ENCODE measurements at regions not wholly inside any gene's neighbourhood (a gene's known extent, or its start where the extent isn't known, plus 50 kb on each side); places are given as distances from the start of the nearest gene placed in this dataset.

GRCh38 chr2:240324312-240325015 is 111.0 kb upstream of the GPC1 start:
- Histone ChIP-seq H3K4me3 (replicated peaks in 1 of 3; ENCODE audit: low read depth in 2 of 3, low read length in 3 of 3) (no peak overlapping the region), H3K79me2 (ENCODE audit: insufficient read depth, low read length) (no peaks in the 10 kb centered on the region), H3K9ac (ENCODE audit: insufficient read depth, low read length, poor library complexity, severe bottlenecking) (no peak overlapping the region), H3K27ac (ENCODE audit: low read depth in 1 of 2, low read length in 2 of 2) (no peak overlapping the region), H3K9me3 (replicated peaks in 1 of 2; ENCODE audit: control insufficient read depth in 1 of 2, insufficient read depth in 1 of 2, low read length in 2 of 2) (no peaks in the 10 kb centered on the region), H3K4me1 (ENCODE audit: control insufficient read depth in 1 of 2, insufficient read depth in 2 of 2, low read length in 2 of 2) (no peaks in the 10 kb centered on the region), H4K20me1 (ENCODE audit: insufficient read depth, low read length) (no peaks in the 10 kb centered on the region), H3K36me3 (replicated peaks in 1 of 2; ENCODE audit: control insufficient read depth in 1 of 2, insufficient read depth in 2 of 2, low read length in 2 of 2) (no peaks in the 10 kb centered on the region), H3K4me2 (replicated peaks; ENCODE audit: extremely low read depth, low read length, poor library complexity, severe bottlenecking) (no peak overlapping the region), H2AFZ (ENCODE audit: insufficient read depth, low read depth, low read length, poor library complexity, severe bottlenecking) (no peak overlapping the region), H3K27me3 (ENCODE audit: control insufficient read depth in 2 of 2, insufficient read depth in 2 of 2, low read length in 2 of 2) (no peaks in the 10 kb centered on the region)
- Mint-ChIP-seq H3K27me3 (ENCODE audit: low read depth in 3 of 3) (peaks cover 3 to 9% (median 4%) of the 10 kb centered on the region in 3 donors), H3K4me3 (no peak overlapping the region), H3K36me3 (no peaks in the 10 kb centered on the region), H3K27ac (peak overlapping the region in 1 of 7 donors; percentile 25), H3K4me1 (no peaks in the 10 kb centered on the region), H3K9me3 (peaks cover 0 to 2% (median 0%) of the 10 kb centered on the region in 7 donors)
- intact Hi-C loops (cut with micrococcal nuclease): no loop called here
- TF ChIP-seq CTCF (IDR thresholded peaks at IDR 0.05): no peak
- 86% methylated on average over 18 of the region's 25 CpGs for WGBS (ENCODE audit: insufficient coverage)
- no peak for DNase-seq

GRCh38 chr2:240325016-240326007 is 110.2 kb upstream of the GPC1 start:
- intact Hi-C loops (cut with micrococcal nuclease): no loop called here
- peaks cover under 1 to 4% (median 2%) of the 10 kb centered on the region in 3 donors for H3K27me3 Mint-ChIP-seq (ENCODE audit: low read depth in 3 of 3)
- WGBS (ENCODE audit: insufficient coverage): 87% methylated on average over 17 of the region's 25 CpGs

More at GRCh38 chr2:240325016-240326007, 110.2 kb upstream of the GPC1 start:
- Histone ChIP-seq H3K27me3 (ENCODE audit: control insufficient read depth in 2 of 2, insufficient read depth in 2 of 2, low read length in 2 of 2) (no peaks in the 10 kb centered on the region), H3K9me3 (replicated peaks in 1 of 2; ENCODE audit: control insufficient read depth in 1 of 2, insufficient read depth in 1 of 2, low read length in 2 of 2) (no peaks in the 10 kb centered on the region), H3K79me2 (ENCODE audit: insufficient read depth, low read length) (no peaks in the 10 kb centered on the region), H3K27ac (ENCODE audit: low read depth in 1 of 2, low read length in 2 of 2) (no peak overlapping the region), H4K20me1 (ENCODE audit: insufficient read depth, low read length) (no peaks in the 10 kb centered on the region), H3K4me1 (ENCODE audit: control insufficient read depth in 1 of 2, insufficient read depth in 2 of 2, low read length in 2 of 2) (no peaks in the 10 kb centered on the region), H3K4me2 (replicated peaks; ENCODE audit: extremely low read depth, low read length, poor library complexity, severe bottlenecking) (no peak overlapping the region), H3K36me3 (replicated peaks in 1 of 2; ENCODE audit: control insufficient read depth in 1 of 2, insufficient read depth in 2 of 2, low read length in 2 of 2) (no peaks in the 10 kb centered on the region), H2AFZ (ENCODE audit: insufficient read depth, low read depth, low read length, poor library complexity, severe bottlenecking) (no peak overlapping the region), H3K9ac (ENCODE audit: insufficient read depth, low read length, poor library complexity, severe bottlenecking) (no peak overlapping the region), H3K4me3 (replicated peaks in 1 of 3; ENCODE audit: low read depth in 2 of 3, low read length in 3 of 3) (no peak overlapping the region)
- H3K27ac Mint-ChIP-seq: no peak overlapping the region
- TF ChIP-seq CTCF (IDR thresholded peaks at IDR 0.05): no peak
- no peaks in the 10 kb centered on the region for H3K4me1 Mint-ChIP-seq
- H3K36me3 Mint-ChIP-seq: no peaks in the 10 kb centered on the region
- H3K4me3 Mint-ChIP-seq: no peak overlapping the region
- no peak for DNase-seq
- H3K9me3 Mint-ChIP-seq: peaks cover 0 to 8% (median 0%) of the 10 kb centered on the region in 7 donors

Measured in CD14-positive monocyte (primary cell).